EL (cell line): ENCODE measurements at regions not wholly inside any gene's neighbourhood (a gene's known extent, or its start where the extent isn't known, plus 50 kb on each side); places are given as distances from the start of the nearest gene placed in this dataset.

Experiments
- DNase-seq: peaks from one replicate; pipeline ENCODE4 v3.0.0-alpha.2; 2016

DNA sequence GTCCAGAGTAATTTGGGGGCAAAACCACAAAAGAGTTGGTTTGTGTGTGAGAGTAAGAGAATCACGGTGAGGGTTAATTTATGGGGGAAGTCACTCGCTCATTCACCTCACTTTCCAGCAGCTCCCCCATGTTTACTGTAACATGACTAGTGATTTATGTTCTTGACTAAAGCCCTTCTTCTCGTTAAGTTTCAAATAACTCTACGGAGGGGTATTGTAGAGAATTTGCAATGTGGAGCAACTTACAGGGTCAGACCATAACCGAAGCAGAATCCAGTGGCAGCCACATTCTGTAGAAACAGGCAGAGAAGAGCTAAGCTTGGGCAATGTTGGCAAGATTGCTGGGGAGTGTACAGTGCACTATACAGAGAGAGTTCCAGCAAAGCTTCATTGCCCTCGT is 760.6 kb downstream of the IRX1 start:
- DNase-seq, result no peak

DNA sequence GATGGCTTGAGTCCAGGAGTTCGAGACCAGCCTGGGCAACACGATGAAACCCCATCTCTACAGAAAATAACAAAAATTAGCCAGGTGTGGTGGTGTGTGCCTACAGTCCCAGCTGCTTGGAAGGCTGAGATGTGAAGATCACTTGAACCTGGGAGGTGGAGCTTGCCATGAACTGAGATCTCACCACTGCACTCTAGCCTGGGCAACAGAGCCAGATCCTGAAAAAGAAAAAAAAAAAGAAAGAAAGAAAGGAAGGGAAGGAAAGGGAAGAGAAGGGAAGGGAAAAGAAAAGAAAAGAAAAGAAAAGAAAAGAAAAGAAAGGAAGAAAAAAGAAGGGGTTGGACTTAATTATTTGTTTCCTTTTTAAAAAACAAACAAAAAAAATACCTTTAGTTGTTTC is 764.2 kb downstream of the IRX1 start:
- DNase-seq, result no peak

DNA sequence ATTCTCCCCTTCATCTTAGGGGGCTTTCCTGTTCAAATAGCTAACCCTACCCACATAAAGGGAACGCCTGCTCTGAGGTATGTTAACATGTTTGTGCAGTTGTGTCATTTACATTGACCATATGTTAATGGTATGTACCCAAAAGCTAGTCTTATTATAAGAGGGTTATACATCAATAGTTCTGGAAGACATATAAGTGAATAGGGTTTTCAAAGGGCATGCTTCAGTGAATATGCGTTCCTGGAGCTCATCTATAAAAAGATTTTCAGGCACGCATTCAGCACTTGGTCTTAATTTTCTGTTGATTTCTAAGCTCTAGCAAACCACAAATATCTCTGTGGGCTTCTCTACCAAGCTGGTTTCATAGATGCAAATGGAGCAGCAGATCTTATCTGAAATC is 766.1 kb downstream of the IRX1 start:
- DNase-seq, result no peak

DNA sequence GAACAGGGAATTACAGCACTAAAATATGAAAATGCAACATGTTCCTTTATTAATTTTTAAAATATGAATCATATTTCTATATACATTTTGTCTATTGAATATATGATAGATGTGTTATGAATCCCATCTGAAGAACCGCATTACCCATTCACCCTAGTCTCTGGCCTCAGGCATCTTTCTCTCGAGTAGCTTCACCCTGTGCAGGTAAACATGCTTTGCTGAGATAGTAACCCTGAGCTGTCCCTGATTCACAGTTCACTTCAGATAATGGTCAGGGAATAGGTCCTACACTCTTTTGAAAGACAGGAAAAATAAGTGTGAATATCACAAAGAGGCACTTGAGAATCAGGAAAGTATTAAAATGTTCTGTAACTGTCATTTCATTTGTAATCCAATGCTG is 766.8 kb downstream of the IRX1 start:
- DNase-seq, result no peak

DNA sequence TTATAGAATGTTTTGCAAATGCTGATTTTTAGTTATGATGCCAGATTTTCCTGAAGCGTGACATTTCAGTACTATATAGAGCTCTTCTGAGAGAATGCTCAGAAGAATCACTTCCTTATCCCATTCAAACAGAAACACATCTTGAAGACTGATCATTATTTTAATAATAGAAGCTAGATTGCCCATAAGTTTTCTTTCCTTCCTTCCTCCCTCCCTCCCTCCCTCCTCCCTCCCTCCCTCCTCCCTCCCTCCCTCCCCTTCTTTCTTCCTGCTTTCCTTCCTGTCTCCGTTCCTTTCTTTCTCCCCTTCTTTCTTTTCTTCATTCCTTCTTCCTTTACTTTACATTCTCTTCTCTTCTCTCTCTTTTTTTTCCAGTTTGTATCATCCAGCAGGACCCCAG is 767.4 kb downstream of the IRX1 start:
- no peak for DNase-seq

DNA sequence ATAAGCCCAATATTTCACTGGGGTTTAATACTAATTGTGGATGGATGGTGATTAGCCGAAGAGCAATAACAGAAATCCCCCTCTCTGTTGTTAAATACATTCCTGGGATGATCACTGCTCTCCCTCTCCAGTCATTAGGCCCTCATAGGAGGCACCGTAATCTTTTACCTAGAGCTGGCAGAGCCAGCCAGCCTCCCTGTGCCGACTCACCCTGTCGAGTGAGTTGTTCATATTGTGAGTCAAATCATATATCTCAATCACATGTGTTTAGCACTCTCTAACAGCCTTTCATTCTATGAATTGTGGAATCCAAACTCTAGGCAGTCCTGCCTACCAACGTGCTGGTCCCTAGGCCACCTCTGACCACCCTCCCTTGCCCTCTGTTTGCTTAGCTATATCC is 771.0 kb downstream of the IRX1 start:
- DNase-seq, result no peak

DNA sequence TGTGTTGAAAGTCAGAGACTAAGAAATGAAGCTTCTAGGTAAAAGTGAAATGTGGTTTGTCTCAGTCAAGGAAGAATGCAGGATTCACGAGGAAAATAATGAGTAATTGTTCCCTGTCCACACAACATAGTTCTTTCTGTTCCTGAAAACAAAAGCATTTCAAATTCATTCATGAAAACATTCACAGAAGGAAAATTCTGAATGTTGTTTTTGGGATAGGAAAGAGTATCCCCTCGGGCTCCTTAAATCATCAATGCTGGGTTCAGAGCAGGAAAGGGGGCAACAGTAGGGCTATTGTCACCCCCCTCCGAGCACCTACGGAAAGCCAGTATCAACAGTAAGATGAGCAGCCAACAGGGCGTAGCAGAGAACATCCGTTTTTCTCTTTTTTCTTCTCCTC is 769.9 kb upstream of the ADAMTS16 start:
- DNase-seq, result no peak

DNA sequence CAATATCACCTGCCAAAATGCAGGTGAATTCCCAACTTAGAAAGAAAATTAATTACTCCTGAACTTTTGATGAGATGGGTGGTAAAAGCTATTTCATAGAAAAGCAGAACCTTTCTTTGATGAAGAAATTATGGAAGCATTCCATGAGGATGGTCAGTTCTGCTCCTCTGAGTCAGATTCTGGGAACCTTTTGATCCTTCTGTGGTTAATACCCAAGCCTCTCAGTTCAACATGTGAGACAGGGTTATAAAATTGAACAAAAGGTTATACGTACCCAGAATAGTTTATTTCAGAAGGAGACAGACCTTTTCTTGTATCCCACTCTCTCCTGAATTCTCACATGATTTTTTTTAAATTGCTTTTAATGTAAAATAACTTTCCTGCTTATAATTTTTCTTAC is 767.6 kb upstream of the ADAMTS16 start:
- DNase-seq, result no peak

DNA sequence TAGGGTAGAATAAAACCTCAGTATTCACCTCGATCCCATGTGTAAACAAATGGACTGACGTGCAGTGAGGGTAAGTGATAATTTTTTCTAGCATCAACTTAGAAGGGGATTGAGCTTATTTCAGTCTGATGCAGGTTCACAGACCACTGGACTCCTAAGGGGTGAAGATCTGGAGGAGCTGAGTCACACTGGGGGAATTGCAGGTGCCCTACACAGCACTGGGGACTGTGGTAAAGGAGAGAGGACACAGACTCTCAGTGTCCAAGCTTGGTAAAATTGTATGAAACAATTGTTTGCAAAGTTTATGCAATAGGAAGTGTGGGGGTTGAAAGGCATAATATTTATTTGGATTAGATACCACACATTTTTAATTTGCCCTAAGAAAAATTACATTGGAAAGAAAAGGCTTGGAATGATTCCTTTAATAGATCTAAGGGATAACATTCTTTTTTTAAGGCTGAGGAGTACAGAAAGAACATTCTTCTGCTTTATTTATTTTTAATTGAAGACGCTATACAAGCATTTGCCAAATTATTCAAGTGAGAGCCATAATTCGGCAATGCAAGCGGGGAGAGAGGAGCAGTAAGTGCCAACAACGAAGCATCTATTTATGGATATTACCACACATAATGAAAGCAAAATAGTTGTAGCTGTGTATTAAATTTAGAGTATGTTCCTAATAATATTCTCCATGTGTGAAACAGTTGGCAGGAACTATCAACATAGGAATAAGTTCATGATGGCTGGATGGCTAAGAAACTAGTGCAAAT is 766.9 kb upstream of the ADAMTS16 start:
- DNase-seq, result no peak

DNA sequence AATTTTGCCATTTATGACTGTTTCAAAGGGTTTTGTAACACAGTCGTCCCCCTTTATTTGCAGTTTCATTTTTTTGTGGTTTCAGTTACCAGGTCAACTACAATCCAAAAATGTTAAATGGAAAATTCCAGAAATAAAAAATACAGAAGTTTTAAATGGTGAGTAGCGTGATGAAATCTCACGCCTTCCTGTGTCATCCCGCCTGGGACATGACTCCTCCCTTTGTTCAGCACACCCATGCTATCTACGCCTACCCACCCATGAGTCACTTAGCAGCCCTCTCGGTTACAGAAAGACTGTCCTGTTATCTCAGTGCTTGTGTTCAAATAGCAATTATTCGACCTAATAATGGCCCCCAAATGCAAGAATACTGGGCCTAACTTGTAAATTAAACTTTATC is 765.3 kb upstream of the ADAMTS16 start:
- no peak for DNase-seq

DNA sequence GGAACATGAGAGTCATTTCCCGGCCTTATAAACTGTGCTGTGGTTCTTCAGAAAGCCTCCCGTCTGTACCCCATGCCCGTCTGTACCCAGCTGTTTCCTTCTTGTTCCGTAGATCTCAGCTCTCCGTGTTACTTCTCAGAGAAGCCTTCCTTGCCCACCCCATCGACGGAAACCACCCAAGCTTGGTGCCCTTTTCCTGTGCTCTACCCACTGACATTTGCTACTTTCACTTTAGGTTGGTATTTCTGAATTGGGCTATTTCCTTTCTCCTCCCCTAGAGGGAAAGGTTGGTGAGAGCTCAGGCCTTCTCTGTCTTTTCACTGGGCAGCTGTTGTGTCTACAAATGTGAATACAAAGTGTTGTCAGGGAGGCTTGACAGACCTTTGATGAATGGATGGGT is 764.5 kb upstream of the ADAMTS16 start:
- DNase-seq, result no peak

DNA sequence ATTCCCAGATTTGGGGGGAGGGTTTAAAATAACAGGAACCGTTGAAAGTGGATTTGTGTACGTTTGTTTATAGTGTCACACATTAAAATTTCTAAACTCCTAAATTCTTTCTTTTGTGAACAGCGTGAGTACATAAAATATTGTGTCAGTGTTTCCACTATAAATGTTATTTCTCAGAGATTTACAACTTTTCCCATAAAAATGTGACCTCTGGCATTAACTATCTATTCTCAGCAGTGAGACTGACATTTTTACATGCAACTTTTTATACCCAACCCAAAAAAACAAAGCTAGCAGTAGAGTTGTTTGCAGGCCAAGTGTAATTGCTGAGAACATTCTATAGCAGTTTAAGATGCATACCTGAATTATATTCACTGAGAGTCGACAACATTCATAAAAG is 757.0 kb upstream of the ADAMTS16 start:
- DNase-seq, result no peak

DNA sequence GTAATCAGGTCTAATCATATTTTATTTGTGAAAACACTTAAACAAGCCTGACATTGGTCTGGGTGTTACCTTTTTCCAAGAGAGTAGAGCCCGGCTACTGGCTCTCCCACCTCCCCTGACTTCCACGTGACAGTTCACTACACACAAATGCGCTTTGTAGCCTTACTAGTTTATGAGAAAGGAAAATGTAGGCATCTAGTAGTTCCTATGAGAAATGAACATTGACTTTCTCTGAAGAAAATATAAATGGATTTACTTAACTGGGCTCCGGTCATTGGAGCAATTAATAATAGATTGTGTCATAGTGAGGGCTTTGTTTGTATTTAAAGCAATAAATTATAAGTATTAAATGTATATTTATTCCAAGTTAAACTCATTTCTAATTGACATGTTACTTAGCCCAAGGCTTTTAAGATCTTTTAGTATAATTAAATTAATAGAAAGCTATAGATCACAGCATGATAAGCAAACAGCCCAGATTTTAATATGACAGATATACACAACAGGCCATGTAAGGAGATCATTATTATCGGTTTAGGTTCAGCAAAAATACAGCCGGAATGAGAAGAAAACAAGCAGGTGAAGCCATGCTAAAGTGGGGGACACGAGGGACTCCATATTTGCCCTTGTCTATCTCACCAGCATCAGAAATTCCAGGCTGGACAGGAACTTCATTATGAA is 756.5 kb upstream of the ADAMTS16 start:
- no peak for DNase-seq

DNA sequence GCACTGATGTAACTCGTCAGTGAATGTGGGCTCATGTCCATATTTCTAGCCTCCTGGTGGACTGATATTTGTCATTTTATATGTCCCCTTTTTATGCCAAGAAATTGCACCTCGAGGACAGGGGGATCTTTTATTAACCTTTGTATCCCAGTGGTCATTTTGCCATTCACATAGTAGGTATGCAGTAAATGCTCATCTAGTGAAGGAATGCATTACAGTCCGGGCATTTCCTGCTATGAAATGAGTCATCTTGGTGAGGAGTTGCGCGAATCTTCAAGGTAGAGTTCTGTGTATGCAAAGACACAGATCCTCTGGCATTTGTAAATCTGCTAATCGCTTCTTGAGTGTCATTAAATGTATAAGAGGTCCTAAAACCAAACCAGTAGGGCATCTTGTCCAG is 755.5 kb upstream of the ADAMTS16 start:
- DNase-seq, result no peak

DNA sequence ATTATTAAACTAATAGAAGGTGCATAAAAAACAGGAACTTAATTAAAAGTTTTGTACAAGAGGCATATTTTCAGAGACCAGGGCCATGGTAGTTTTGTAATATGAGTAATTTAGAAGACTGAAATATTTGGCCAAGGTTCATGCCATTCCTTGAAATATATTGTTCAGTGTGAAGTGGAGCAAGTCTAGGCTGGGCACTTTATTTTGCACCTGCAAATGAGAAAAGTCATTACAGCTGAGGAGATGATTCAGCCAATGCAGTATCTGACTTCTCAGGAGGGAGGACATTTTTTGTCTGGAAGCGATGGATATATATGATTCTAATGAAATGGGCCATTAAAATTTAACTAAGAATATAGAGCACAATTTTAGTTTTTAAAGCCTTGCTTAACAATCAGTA is 754.0 kb upstream of the ADAMTS16 start:
- DNase-seq, result no peak

DNA sequence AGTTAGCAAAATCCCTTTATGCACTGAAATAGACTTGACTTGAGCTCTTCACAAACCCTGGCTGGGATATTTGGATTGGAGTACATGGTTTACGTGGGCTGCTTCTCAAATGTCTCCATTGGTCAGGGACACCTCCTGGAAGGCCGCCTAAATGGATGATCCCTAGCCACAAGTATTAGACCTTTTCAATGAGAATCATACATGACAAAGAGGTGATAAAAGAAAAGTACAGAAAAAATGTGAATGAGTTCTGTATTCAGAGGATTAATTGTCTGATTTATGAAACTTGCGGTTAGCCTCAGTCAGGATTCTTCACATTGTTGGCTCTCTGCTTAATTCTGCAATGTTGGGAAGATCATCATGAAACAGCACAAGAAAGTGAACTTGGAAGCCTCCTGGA is 752.8 kb upstream of the ADAMTS16 start:
- no peak for DNase-seq

DNA sequence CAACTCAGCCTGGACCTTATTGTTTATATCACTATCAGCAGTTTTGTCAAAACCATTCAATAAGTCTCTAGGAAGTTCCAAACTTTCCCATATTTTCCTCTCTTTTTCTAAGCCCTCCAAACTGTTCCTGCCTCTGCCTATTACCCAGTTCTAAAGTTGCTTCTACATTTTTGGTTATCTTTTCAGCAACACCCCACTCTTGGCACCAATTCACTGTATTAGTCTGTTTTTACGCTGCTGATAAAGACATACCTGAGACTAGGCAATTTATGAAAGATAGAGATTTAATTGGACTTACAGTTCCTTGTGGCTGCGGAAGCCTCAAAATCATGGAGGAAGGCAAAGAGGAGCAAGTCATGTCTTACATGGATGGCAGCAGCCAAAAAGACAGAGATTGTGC is 744.4 kb upstream of the ADAMTS16 start:
- no peak for DNase-seq

DNA sequence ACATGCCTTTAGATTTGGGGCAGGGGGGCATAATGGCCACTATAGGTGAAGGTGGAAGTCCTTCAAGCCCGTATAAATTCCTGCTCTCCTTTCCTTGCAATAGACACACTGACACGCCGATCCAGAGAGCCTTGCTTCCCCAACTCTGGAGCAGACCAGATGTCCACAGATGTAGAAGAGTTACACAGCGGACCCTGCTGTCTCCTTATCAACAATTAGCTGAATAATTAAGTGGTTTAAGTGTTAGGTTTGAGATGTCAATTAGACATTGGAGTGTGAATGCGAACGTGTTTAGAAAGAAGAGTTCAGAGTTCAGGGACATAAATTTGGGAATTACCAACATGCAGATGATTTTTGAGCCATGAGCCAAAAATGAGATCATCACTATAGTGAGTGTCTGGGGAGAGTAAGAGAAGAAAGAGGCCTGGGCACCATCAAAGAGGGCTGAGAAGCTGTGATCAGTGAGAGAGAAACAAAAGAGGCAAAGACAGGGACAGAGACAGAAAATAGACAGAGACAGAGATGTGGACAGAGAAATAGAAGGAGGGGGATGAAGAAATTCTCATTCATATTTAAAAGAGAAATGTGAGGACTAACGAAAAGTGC is 734.4 kb upstream of the ADAMTS16 start:
- no peak for DNase-seq

DNA sequence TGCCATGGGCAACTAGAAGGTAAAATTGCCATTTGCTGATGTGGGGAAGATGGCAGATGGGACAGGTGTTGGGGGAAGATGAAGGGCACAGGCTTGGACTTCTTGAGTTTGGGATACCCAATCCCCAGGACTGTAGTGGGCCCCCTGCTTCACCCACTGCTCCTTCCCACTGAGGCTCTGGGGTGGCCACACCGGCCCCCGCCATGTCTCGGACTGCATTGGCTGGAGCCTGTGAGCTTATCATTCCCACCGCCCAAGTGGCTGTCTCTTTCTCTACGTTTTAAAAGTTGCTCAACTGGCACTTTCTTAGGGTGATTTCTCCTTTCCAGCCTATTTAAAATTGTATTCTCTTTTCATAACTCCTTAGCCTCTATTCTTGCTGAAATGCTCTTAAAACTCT is 730.0 kb upstream of the ADAMTS16 start:
- no peak for DNase-seq

DNA sequence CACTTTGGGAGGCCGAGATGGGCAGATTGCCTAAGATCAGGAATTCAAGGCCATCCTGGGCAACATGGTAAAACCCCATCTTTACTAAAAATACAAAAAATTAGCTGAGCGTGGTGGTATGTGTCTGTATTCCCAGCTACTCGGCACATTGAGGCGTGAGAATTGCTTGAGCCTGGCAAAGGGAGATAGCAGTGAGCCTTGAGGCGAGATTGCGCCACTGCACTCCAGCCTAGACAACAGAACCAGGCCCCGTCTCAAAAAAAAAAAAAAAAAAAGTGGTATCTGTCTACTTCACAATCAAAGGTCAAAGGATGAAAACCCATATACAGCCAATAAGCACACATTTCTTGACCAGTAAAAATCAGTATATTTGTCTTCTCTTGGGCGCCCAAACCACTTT is 728.5 kb upstream of the ADAMTS16 start:
- DNase-seq, result no peak

DNA sequence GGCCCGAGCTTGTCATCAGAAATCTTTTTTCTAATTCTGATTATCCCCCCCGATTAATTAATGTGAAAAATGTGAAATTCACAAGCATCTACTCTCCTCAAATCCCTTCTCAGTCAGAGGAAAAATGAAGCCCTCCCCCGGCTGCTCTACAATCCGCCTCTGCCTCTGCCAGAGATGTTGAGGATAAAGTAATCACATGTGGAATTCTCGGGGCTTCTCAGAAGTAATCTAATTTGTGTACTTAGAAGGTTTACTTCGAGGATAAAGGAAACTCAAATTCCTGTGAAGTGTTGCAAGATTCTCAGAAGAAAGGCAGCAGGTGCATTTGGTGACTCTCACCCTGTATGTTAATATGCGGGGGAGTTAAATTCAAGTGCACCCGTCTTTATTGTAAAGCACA is 726.1 kb upstream of the ADAMTS16 start:
- DNase-seq, result no peak

DNA sequence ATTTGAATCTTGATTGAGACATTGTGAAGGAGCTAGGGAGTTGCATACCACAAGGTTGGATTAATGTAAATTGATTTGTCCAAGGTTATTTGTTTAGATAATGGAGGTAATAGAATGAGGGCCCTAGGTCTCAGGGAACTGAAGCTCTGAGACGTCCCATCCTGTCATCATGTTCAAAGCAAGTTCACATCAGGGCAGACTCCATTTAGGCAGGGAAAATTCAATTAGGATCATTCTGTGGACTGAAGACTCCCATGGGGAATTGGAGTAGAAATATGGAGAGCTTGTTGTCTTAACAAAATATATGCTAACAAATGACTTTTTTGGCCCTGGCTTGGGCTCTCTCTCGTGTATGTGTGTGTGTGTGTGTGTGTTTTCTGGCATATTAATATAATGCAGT is 722.0 kb upstream of the ADAMTS16 start:
- no peak for DNase-seq

DNA sequence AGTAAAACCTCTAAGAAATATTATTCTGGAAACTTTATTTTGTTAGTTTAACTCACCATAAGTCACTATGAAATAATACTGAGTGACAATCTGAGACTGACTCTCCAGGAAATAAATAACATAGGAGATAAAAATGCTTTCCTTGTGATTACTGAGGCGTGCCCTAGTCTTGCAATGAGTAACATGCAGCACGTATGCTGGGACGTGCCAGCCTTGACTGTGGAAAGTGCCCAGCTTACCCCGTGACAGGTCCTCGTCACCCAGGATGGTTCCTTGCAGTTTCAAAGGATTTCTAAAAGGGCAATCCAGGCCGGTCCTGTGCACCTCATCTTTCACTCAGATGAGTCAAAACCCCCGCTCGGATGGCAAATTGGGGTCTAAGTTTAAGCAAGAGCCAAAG is 720.8 kb upstream of the ADAMTS16 start:
- DNase-seq, result no peak

DNA sequence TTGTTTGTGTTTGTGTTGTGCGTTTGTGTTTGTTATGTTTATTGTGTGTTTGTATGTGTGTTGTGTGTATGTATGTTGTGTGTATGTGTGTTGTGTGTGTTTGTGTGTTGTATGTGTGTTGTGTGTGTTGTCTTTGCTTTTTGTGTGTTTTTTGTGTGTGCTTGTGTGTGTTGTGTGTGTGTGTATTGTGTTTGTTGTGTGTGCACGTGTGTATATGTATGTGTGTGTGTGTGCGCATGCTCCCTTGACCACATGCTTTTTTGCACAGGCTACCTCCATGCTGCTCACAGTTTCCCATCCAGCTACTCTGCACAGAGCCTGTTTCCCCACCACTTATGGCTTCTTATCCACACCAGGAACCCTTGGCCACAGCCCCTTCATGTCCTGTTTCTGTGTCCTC is 720.0 kb upstream of the ADAMTS16 start:
- DNase-seq, result no peak

DNA sequence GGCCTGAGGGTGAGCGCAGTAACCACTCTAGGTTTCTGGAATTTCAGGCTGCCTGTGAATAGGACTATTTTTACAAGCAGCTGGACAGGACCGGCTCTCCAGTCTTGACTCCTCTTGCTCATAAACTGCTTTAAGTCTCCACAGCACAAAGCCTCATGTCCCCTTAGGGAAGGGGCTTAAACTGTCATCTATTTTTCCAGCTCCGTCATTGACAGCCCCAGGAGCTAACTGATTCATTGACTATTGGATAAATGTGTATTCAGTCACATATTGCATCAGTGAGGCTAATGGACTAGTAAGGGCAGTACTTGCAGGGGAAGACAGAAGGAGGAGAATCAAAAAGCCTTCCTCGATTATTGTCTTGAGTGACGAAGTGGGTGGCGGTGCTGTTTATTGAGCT is 719.4 kb upstream of the ADAMTS16 start:
- no peak for DNase-seq
